ENCODE measurements at regions not wholly inside any gene's neighbourhood (a gene's known extent, or its start where the extent isn't known, plus 50 kb on each side); places are given as distances from the start of the nearest gene placed in this dataset.

- Mint-ChIP-seq H3K27me3 (no peaks in the 10 kb centered on the region), H3K4me3 (no peak overlapping the region), H3K9me3 (peaks cover 0 to 4% of the 10 kb centered on the region in 2 donors), H3K4me1 (peaks cover 40% of the 10 kb centered on the region), H3K27ac (peak overlapping the region in 1 of 2 donors; percentile 28)
- no peak for DNase-seq
- ATAC-seq: peak; percentile 65
Observed at GRCh38 chr2:64704161-64704560, 50.4 kb upstream of the SERTAD2 start.

- H3K4me3 Mint-ChIP-seq: no peak overlapping the region
- H3K9me3 Mint-ChIP-seq: peaks cover 0 to under 1% of the 10 kb centered on the region in 2 donors
- peak overlapping the region in 1 of 2 donors; percentile 6 for H3K27ac Mint-ChIP-seq
- no peak for DNase-seq
- H3K4me1 Mint-ChIP-seq: peaks cover 32% of the 10 kb centered on the region
- no peak for ATAC-seq
- H3K27me3 Mint-ChIP-seq: no peaks in the 10 kb centered on the region
Observed at GRCh38 chr2:64704996-64705395, 51.3 kb upstream of the SERTAD2 start.

- ATAC-seq: no peak
- peaks cover 35% of the 10 kb centered on the region for H3K4me1 Mint-ChIP-seq
Observed at GRCh38 chr2:64707276-64707675, 53.6 kb upstream of the SERTAD2 start.

GRCh38 chr2:64708829-64709228 is 55.1 kb upstream of the SERTAD2 start:
- ATAC-seq (no peak), DNase-seq (no peak)
- Mint-ChIP-seq H3K27me3 (no peaks in the 10 kb centered on the region), H3K4me1 (peaks cover 37% of the 10 kb centered on the region), H3K4me3 (no peak overlapping the region), H3K27ac (no peak overlapping the region), H3K9me3 (no peaks in the 10 kb centered on the region)

More at GRCh38 chr2:64707276-64707675, 53.6 kb upstream of the SERTAD2 start:
- no peaks in the 10 kb centered on the region for H3K27me3 Mint-ChIP-seq
- no peaks in the 10 kb centered on the region for H3K9me3 Mint-ChIP-seq
- DNase-seq: no peak
- no peak overlapping the region for H3K4me3 Mint-ChIP-seq
- no peak overlapping the region for H3K27ac Mint-ChIP-seq

- DNase-seq: no peak
- ATAC-seq: no peak
- H3K4me1 Mint-ChIP-seq: peaks cover 21% of the 10 kb centered on the region
- no peaks in the 10 kb centered on the region for H3K27me3 Mint-ChIP-seq
- peak overlapping the region; percentile 44 to 51 for H3K4me3 Mint-ChIP-seq
- H3K9me3 Mint-ChIP-seq: no peaks in the 10 kb centered on the region
- H3K27ac Mint-ChIP-seq: peak overlapping the region; percentile 13 to 30
Observed at GRCh38 chr2:64711252-64711800, 57.6 kb upstream of the SERTAD2 start.

GRCh38 chr2:64713686-64714085 is 60.0 kb upstream of the SERTAD2 start:
- no peak for ATAC-seq
- Mint-ChIP-seq H3K4me3 (no peak overlapping the region), H3K4me1 (peaks cover 31% of the 10 kb centered on the region), H3K9me3 (no peaks in the 10 kb centered on the region), H3K27me3 (no peaks in the 10 kb centered on the region), H3K27ac (no peak overlapping the region)
- DNase-seq: no peak

GRCh38 chr2:64716569-64716968 is 62.9 kb upstream of the SERTAD2 start:
- Mint-ChIP-seq H3K4me1 (peaks cover 25% of the 10 kb centered on the region), H3K4me3 (no peak overlapping the region), H3K27ac (no peak overlapping the region), H3K9me3 (no peaks in the 10 kb centered on the region), H3K27me3 (no peaks in the 10 kb centered on the region)
- no peak for DNase-seq
- ATAC-seq: no peak

- Mint-ChIP-seq H3K27ac (no peak overlapping the region), H3K4me3 (no peak overlapping the region), H3K9me3 (no peaks in the 10 kb centered on the region)
Observed at GRCh38 chr2:64718250-64718885, 64.7 kb upstream of the SERTAD2 start.

GRCh38 chr2:64720535-64721319 is 67.0 kb upstream of the SERTAD2 start:
- Mint-ChIP-seq H3K9me3 (no peaks in the 10 kb centered on the region), H3K4me3 (peak overlapping the region in 1 of 2 donors; percentile 6), H3K4me1 (peaks cover 17% of the 10 kb centered on the region), H3K27ac (no peak overlapping the region), H3K27me3 (no peaks in the 10 kb centered on the region)
- DNase-seq (no peak), ATAC-seq (no peak)

More at GRCh38 chr2:64718250-64718885, 64.7 kb upstream of the SERTAD2 start:
- Mint-ChIP-seq H3K4me1 (peaks cover 17% of the 10 kb centered on the region), H3K27me3 (no peaks in the 10 kb centered on the region)
- DNase-seq (no peak), ATAC-seq (no peak)

- H3K4me1 Mint-ChIP-seq: peaks cover 20% of the 10 kb centered on the region
- H3K27ac Mint-ChIP-seq: no peak overlapping the region
- ATAC-seq (no peak), DNase-seq (no peak)
- H3K27me3 Mint-ChIP-seq: no peaks in the 10 kb centered on the region
- peak overlapping the region in 1 of 2 donors; percentile 6 for H3K4me3 Mint-ChIP-seq
- no peaks in the 10 kb centered on the region for H3K9me3 Mint-ChIP-seq
Observed at GRCh38 chr2:64721320-64721623, 67.6 kb upstream of the SERTAD2 start.

GRCh38 chr2:64722291-64723044 is 68.8 kb upstream of the SERTAD2 start:
- no peak for ATAC-seq
- H3K27ac Mint-ChIP-seq: no peak overlapping the region

GRCh38 chr2:64727013-64727767 is 73.5 kb upstream of the SERTAD2 start:
- H3K4me3 Mint-ChIP-seq: peak overlapping the region; percentile 44 to 72
- DNase-seq (no peak), ATAC-seq (peak; percentile 87)
- peak overlapping the region; percentile 54 to 91 for H3K27ac Mint-ChIP-seq
- no peaks in the 10 kb centered on the region for H3K9me3 Mint-ChIP-seq
- no peaks in the 10 kb centered on the region for H3K27me3 Mint-ChIP-seq
- peaks cover 55% of the 10 kb centered on the region for H3K4me1 Mint-ChIP-seq

More at GRCh38 chr2:64722291-64723044, 68.8 kb upstream of the SERTAD2 start:
- H3K4me1 Mint-ChIP-seq: peaks cover 32% of the 10 kb centered on the region
- no peaks in the 10 kb centered on the region for H3K27me3 Mint-ChIP-seq
- no peaks in the 10 kb centered on the region for H3K9me3 Mint-ChIP-seq
- DNase-seq: no peak
- H3K4me3 Mint-ChIP-seq: no peak overlapping the region

GRCh38 chr2:64727843-64728463 is 74.2 kb upstream of the SERTAD2 start:
- peak overlapping the region in 1 of 2 donors; percentile 91 for H3K27ac Mint-ChIP-seq
- ATAC-seq (no peak), DNase-seq (no peak)
- peak overlapping the region; percentile 44 to 63 for H3K4me3 Mint-ChIP-seq
- H3K4me1 Mint-ChIP-seq: peaks cover 60% of the 10 kb centered on the region
- H3K9me3 Mint-ChIP-seq: no peaks in the 10 kb centered on the region
- H3K27me3 Mint-ChIP-seq: no peaks in the 10 kb centered on the region

GRCh38 chr2:64730551-64731262 is 77.0 kb upstream of the SERTAD2 start:
- Mint-ChIP-seq H3K4me3 (peak overlapping the region; percentile 82 to 88), H3K27ac (peak overlapping the region; percentile 95 to 97), H3K4me1 (peaks cover 85% of the 10 kb centered on the region), H3K9me3 (no peaks in the 10 kb centered on the region), H3K27me3 (no peaks in the 10 kb centered on the region)
- peak in 1 of 2 donors; percentile 28 for DNase-seq
- peak; percentile 78 for ATAC-seq
